ENCODE measurements at regions not wholly inside any gene's neighbourhood (a gene's known extent, or its start where the extent isn't known, plus 50 kb on each side); places are given as distances from the start of the nearest gene placed in this dataset.

DNA sequence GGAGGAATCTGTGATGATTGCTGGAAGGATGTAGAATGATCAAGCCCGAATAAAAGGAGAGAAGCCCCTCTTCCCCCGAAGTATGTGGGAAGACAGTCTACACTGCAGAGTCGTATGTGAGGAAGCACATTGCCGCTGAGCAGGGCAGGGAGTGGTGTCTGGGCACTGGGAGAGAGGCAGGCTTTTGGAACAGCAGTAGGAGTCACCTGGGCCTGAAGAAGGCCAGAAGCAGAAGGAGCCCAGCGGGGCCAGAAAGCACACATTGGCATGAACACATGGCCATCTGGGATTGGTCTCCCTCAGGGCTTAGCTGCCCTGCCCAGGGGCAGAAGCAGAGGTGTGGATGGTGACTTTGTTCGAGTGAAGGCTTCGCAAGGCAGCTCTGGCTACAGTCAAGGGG, 162.8 kb downstream of the ERCC6L2 start:
- H3K36me3 ChIP-seq (ENCODE audit: insufficient read depth, low read length) = no peaks in the 10 kb centered on the region
- no peak for TF ChIP-seq EZH2 (IDR thresholded peaks at IDR 0.05; ENCODE audit: borderline replicate concordance, low read depth, low read length, severe bottlenecking)
- TF ChIP-seq, protein P1, sequence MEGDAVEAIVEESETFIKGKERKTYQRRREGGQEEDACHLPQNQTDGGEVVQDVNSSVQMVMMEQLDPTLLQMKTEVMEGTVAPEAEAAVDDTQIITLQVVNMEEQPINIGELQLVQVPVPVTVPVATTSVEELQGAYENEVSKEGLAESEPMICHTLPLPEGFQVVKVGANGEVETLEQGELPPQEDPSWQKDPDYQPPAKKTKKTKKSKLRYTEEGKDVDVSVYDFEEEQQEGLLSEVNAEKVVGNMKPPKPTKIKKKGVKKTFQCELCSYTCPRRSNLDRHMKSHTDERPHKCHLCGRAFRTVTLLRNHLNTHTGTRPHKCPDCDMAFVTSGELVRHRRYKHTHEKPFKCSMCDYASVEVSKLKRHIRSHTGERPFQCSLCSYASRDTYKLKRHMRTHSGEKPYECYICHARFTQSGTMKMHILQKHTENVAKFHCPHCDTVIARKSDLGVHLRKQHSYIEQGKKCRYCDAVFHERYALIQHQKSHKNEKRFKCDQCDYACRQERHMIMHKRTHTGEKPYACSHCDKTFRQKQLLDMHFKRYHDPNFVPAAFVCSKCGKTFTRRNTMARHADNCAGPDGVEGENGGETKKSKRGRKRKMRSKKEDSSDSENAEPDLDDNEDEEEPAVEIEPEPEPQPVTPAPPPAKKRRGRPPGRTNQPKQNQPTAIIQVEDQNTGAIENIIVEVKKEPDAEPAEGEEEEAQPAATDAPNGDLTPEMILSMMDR (IDR thresholded peaks at IDR 0.05; ENCODE audit: borderline replicate concordance, extremely low read depth, low read length, poor library complexity, severe bottlenecking) = no peak
- no peak overlapping the region for H2AFZ ChIP-seq (ENCODE audit: low read depth, low read length)
- no peak overlapping the region for H3K27ac ChIP-seq (ENCODE audit: low read length)
- H3K4me2 ChIP-seq (ENCODE audit: insufficient read depth, low read length) = no peak overlapping the region
- no peaks in the 10 kb centered on the region for H4K20me1 ChIP-seq (ENCODE audit: insufficient read depth, low read length)
- H3K27me3 ChIP-seq (ENCODE audit: insufficient read depth, low read length, poor library complexity) = no peaks in the 10 kb centered on the region
- ATAC-seq (ENCODE audit: insufficient read depth, low read depth) (no peak), DNase-seq (no peak)
- H3K79me2 ChIP-seq (ENCODE audit: insufficient read depth, low read length) = no peaks in the 10 kb centered on the region
- peaks cover 14% of the 10 kb centered on the region for H3K9me3 ChIP-seq (ENCODE audit: insufficient read depth, low read length, severe bottlenecking)
- no peaks in the 10 kb centered on the region for H3K4me1 ChIP-seq (ENCODE audit: insufficient read depth, low read length)
- no peak overlapping the region for H3K4me3 ChIP-seq (ENCODE audit: low read depth in 1 of 2, low read length in 2 of 2)
- H3K9ac ChIP-seq (ENCODE audit: low read depth, low read length) = no peak overlapping the region

- H3K36me3 ChIP-seq (ENCODE audit: insufficient read depth, low read length) = no peaks in the 10 kb centered on the region
- no peak overlapping the region for H2AFZ ChIP-seq (ENCODE audit: low read depth, low read length)
- no peaks in the 10 kb centered on the region for H3K4me1 ChIP-seq (ENCODE audit: insufficient read depth, low read length)
- H3K9ac ChIP-seq (ENCODE audit: low read depth, low read length) = no peak overlapping the region
- H3K4me3 ChIP-seq (ENCODE audit: low read depth in 1 of 2, low read length in 2 of 2) = no peak overlapping the region
- no peaks in the 10 kb centered on the region for H3K27me3 ChIP-seq (ENCODE audit: insufficient read depth, low read length, poor library complexity)
- H3K9me3 ChIP-seq (ENCODE audit: insufficient read depth, low read length, severe bottlenecking) = peaks cover 14% of the 10 kb centered on the region
- no peak overlapping the region for H3K4me2 ChIP-seq (ENCODE audit: insufficient read depth, low read length)
- no peaks in the 10 kb centered on the region for H4K20me1 ChIP-seq (ENCODE audit: insufficient read depth, low read length)
- no peaks in the 10 kb centered on the region for H3K79me2 ChIP-seq (ENCODE audit: insufficient read depth, low read length)
- ATAC-seq (ENCODE audit: insufficient read depth, low read depth) (no peak; the same call in 2 of the 3 replicates), DNase-seq (no peak)
- no peak for TF ChIP-seq EZH2 (IDR thresholded peaks at IDR 0.05; ENCODE audit: borderline replicate concordance, low read depth, low read length, severe bottlenecking)
- TF ChIP-seq, protein P1 (IDR thresholded peaks at IDR 0.05; ENCODE audit: borderline replicate concordance, extremely low read depth, low read length, poor library complexity, severe bottlenecking) = no peak
- no peak overlapping the region for H3K27ac ChIP-seq (ENCODE audit: low read length)
Measured at GRCh38 chr9:96034553-96035122, 159.1 kb downstream of the ERCC6L2 start.

DNA sequence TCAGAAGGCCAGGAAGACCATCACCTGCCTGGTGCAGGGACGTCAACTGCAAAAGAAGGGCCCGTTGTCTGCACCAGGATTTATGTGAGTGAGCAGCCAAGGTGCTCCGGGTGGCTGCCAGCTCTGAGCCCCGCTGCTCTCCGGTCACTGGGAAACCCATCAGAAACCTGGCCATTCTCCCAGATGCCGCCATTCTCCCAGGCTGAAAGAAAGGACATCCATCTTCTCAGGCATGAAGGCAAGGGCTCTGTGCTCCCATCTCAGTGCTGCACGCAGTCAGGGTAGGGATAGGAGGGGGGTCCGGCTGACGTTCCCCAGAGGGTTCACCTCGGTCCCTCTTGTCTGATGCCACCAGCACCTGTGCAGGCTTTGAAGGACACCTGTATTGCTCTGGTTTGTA, 158.4 kb downstream of the ERCC6L2 start:
- Histone ChIP-seq H3K9ac (ENCODE audit: low read depth, low read length) (no peak overlapping the region), H3K4me2 (ENCODE audit: insufficient read depth, low read length) (no peak overlapping the region), H3K27ac (ENCODE audit: low read length) (no peak overlapping the region), H3K9me3 (ENCODE audit: insufficient read depth, low read length, severe bottlenecking) (peaks cover 14% of the 10 kb centered on the region), H3K4me1 (ENCODE audit: insufficient read depth, low read length) (no peaks in the 10 kb centered on the region), H3K36me3 (ENCODE audit: insufficient read depth, low read length) (no peaks in the 10 kb centered on the region), H3K4me3 (ENCODE audit: low read depth in 1 of 2, low read length in 2 of 2) (no peak overlapping the region), H4K20me1 (ENCODE audit: insufficient read depth, low read length) (no peaks in the 10 kb centered on the region), H2AFZ (ENCODE audit: low read depth, low read length) (no peak overlapping the region), H3K79me2 (ENCODE audit: insufficient read depth, low read length) (no peaks in the 10 kb centered on the region), H3K27me3 (ENCODE audit: insufficient read depth, low read length, poor library complexity) (no peaks in the 10 kb centered on the region)
- TF ChIP-seq EZH2 (IDR thresholded peaks at IDR 0.05; ENCODE audit: borderline replicate concordance, low read depth, low read length, severe bottlenecking) = no peak
- TF ChIP-seq, protein P1 (IDR thresholded peaks at IDR 0.05; ENCODE audit: borderline replicate concordance, extremely low read depth, low read length, poor library complexity, severe bottlenecking) = no peak
- no peak for DNase-seq
- no peak for ATAC-seq (ENCODE audit: insufficient read depth, low read depth)

Measured in DND-41 (cell line).